ENCODE measurements at regions not wholly inside any gene's neighbourhood (a gene's known extent, or its start where the extent isn't known, plus 50 kb on each side); places are given as distances from the start of the nearest gene placed in this dataset.
"Not testable (repeated sequence)": the region's sequence is repeated elsewhere in the genome, so short reads cannot be mapped to it uniquely, and the experiment has no call there.

GRCh38 chr4:162853788-162854187 lies 312.9 kb downstream of the NAF1 start (continued):
- no peak for TF ChIP-seq ZNF462 (CRISPR knock-in tag; IDR thresholded peaks at IDR 0.05)

GRCh38 chr4:162852642-162853041 lies 314.0 kb downstream of the NAF1 start:
- DNase-seq (ENCODE audit: low spot score) = peak; percentile 43
- H3K36me3 Mint-ChIP-seq (ENCODE audit: low read depth) = 0 out of 3 replicates have a peak, but pooled peaks cover 2% of the 10 kb centered on the region
- TF ChIP-seq EZH2 (IDR thresholded peaks at IDR 0.05; ENCODE audit: low read depth, unreplicated experiment) (no peak), ZNF331 (CRISPR knock-in tag; IDR thresholded peaks at IDR 0.05; ENCODE audit: low read depth) (no peak), CTCF (conservative IDR thresholded peaks at IDR 0.05; ENCODE audit: low read depth in 2 of 2) (peak; percentile 30 to 74), ETS1 (IDR thresholded peaks at IDR 0.05) (no peak)

GRCh38 chr4:162851241-162851758 lies 315.4 kb downstream of the NAF1 start:
- not testable (repeated sequence) for H2AFZ ChIP-seq; H3K27me3 ChIP-seq (ENCODE audit: insufficient read depth); H3K4me2 ChIP-seq; H3K4me3 Mint-ChIP-seq; DNase-seq (ENCODE audit: low spot score); H3K4me1 ChIP-seq (ENCODE audit: insufficient read depth); H3K36me3 ChIP-seq (ENCODE audit: insufficient read depth); H3K27ac Mint-ChIP-seq; H3K27ac ChIP-seq (ENCODE audit: low read depth); H4K20me1 ChIP-seq (replicated peaks; ENCODE audit: insufficient read depth); H3K4me3 ChIP-seq; H3K4me1 Mint-ChIP-seq; H3K36me3 Mint-ChIP-seq (ENCODE audit: low read depth); H3F3A ChIP-seq (replicated peaks; ENCODE audit: low read depth); ATAC-seq; H3K9me2 ChIP-seq (ENCODE audit: insufficient read depth); H3K79me2 ChIP-seq (replicated peaks; ENCODE audit: insufficient read depth); H3K9me3 Mint-ChIP-seq; H3K27me3 Mint-ChIP-seq (ENCODE audit: insufficient read depth, low read depth, poor library complexity)

More at GRCh38 chr4:162852642-162853041, 314.0 kb downstream of the NAF1 start:
- Histone ChIP-seq H3K9me2 (ENCODE audit: insufficient read depth) (no peaks in the 10 kb centered on the region), H3K27me3 (ENCODE audit: insufficient read depth) (no peaks in the 10 kb centered on the region), H3K4me3 (no peak overlapping the region), H3K36me3 (ENCODE audit: insufficient read depth) (no peaks in the 10 kb centered on the region), H3K79me2 (replicated peaks; ENCODE audit: insufficient read depth) (no peaks in the 10 kb centered on the region), H3K4me1 (ENCODE audit: insufficient read depth) (peaks cover 9% of the 10 kb centered on the region; the same call in 1 of the 2 replicates), H3K27ac (ENCODE audit: low read depth) (no peak overlapping the region), H4K20me1 (replicated peaks; ENCODE audit: insufficient read depth) (no peaks in the 10 kb centered on the region), H2AFZ (peak overlapping the region; percentile 56; the same call in 1 of the 2 replicates), H3F3A (replicated peaks; ENCODE audit: low read depth) (no peaks in the 10 kb centered on the region), H3K4me2 (no peak overlapping the region)
- Mint-ChIP-seq H3K4me3 (no peak overlapping the region), H3K9me3 (peaks cover 2% of the 10 kb centered on the region; the same call in 2 of the 3 replicates), H3K27me3 (ENCODE audit: insufficient read depth, low read depth, poor library complexity) (peaks cover 2% of the 10 kb centered on the region), H3K27ac (no peak overlapping the region), H3K4me1 (peaks cover 4% of the 10 kb centered on the region; the same call in 2 of the 3 replicates)
- ATAC-seq = peak; percentile 68
